Neural cell (in vitro differentiated cells): ENCODE measurements at regions not wholly inside any gene's neighbourhood (a gene's known extent, or its start where the extent isn't known, plus 50 kb on each side); places are given as distances from the start of the nearest gene placed in this dataset.

Experiments
- CTCF ChIP-seq: fragments of 450-650 bp; IDR thresholded peaks from 2 replicates; pipeline ENCODE4 v1.5.1; 2014; ENCODE audit warnings: antibody characterized with exemption, mild to moderate bottlenecking, moderate library complexity; ENCODE audit not compliant: poor library complexity, severe bottlenecking
- EZH2 ChIP-seq: fragments of 200-600, 300-800 bp; shearing (Covaris generic), sonication (generic); IDR thresholded peaks from 2 replicates; pipeline ENCODE4 v1.6.1; 2014; ENCODE audit warnings: antibody characterized with exemption, low read length, borderline replicate concordance, mild to moderate bottlenecking; ENCODE audit not compliant: insufficient read depth, poor library complexity, severe bottlenecking
- REST ChIP-seq: IDR thresholded peaks from 2 replicates; pipeline ENCODE4 v1.6.1; 2012; ENCODE audit warnings: borderline replicate concordance

- TF ChIP-seq REST (no peak), CTCF (no peak), EZH2 (no peak)
Observed at GRCh38 chr6:54633601-54634000, 213.0 kb upstream of the FAM83B start.
